Body of pancreas (tissue), 4 donors: ENCODE measurements at regions not wholly inside any gene's neighbourhood (a gene's known extent, or its start where the extent isn't known, plus 50 kb on each side); places are given as distances from the start of the nearest gene placed in this dataset.

ENCODE experiments used
- ATAC-seq: fragments of 150-250 bp; one replicate; pipeline ENCODE4 v1.9.1; 2016
- DNase-seq, 4 donors: peaks; one replicate each; pipeline ENCODE4 v3.0.0-alpha.2; 2019
- H3K27ac ChIP-seq, 4 donors: fragments of 200-600 bp; sonication (generic); 1 replicate in 3 of 4; 2 replicates in 1 of 4; pipeline versions ENCODE4 v1.5.1 to v1.6.1; 2016 to 2019; ENCODE audit warnings: mild to moderate bottlenecking in 1 of 4, mixed read lengths in 1 of 4, moderate library complexity in 1 of 4
- H3K27me3 ChIP-seq, 2 donors: fragments of 200-600 bp; sonication (generic); one replicate each; pipeline ENCODE4 v1.6.0; 2016; ENCODE audit warnings: mild to moderate bottlenecking in 1 of 2
- H3K36me3 ChIP-seq, 2 donors: fragments of 200-600 bp; sonication (generic); replicated peaks in 1 of 2; 2 replicates each; pipeline ENCODE4 v1.5.1; 2016; ENCODE audit warnings: low read depth in 2 of 2; ENCODE audit not compliant: insufficient read depth in 1 of 2
- H3K4me1 ChIP-seq: fragments of 200-600 bp; sonication (generic); one replicate; pipeline ENCODE4 v1.6.0; 2016
- H3K4me3 ChIP-seq, 2 donors: fragments of 200-600 bp; sonication (generic); 1 replicate in 1 of 2; 2 replicates in 1 of 2; pipeline ENCODE4 v1.5.1; 2016 to 2019
- H3K9me3 ChIP-seq, 3 donors: fragments of 200-600 bp; sonication (generic); 1 replicate in 2 of 3; 2 replicates in 1 of 3; pipeline ENCODE4 v1.5.1; 2016
- POLR2A ChIP-seq, 3 donors: fragments of 450-650 bp; IDR thresholded peaks; one replicate each; pipeline ENCODE4 v1.6.1; 2016; ENCODE audit warnings: antibody characterized with exemption in 3 of 3, mild to moderate bottlenecking in 2 of 3
- WGBS, 2 donors: methylation state at CpG; one replicate each; pipeline ENCODE4 v1.1.5; 2017; 5-methylcytosine and 5-hydroxymethylcytosine counted together
- intact Hi-C: fragments of 100-400 bp; cut with DNase I; formaldehyde crosslinking; loops from one replicate; pipeline ENCODE4 v1.15.1; 2023
- TF ChIP-seq, protein P1 (sequence below), 7 experiments: fragments of 450-650 bp in 4 of 7; fragments of 200-600 bp in 3 of 7; sonication (generic) in 3 of 7; IDR thresholded peaks; one replicate each; pipeline ENCODE4 v1.5.1; 2016 to 2019; ENCODE audit warnings: antibody characterized with exemption in 7 of 7

DNA sequence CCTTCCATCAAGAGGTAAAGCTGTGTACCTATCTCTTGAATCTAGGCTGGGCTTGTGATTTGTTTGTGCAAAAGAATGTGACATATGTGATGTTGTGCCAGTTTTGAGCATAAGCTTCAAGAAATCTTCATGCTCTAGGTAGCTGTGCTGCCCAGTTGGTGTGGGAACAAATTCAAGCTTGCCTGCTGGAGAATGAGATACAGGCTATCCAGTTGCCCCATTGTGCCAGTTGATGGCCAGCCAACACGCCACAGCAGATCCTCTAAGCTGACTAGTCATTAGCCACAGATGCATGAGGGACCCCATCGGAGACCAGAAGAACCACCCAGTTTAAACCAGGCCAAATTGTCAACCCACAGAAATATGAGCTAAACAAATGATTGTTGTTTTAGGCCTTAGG lies 180.5 kb upstream of the MPHOSPH6 start:
- Histone ChIP-seq H3K4me1 (no peaks in the 10 kb centered on the region), H3K9me3 (no peaks in the 10 kb centered on the region), H3K4me3 (no peak overlapping the region), H3K27ac (no peak overlapping the region), H3K36me3 (no peaks in the 10 kb centered on the region), H3K27me3 (no peaks in the 10 kb centered on the region)
- DNase-seq (peak in 2 of 4 donors; percentile 8 to 66), ATAC-seq (no peak)
- no peak for TF ChIP-seq POLR2A (IDR thresholded peaks at IDR 0.05)
- TF ChIP-seq, protein P1, sequence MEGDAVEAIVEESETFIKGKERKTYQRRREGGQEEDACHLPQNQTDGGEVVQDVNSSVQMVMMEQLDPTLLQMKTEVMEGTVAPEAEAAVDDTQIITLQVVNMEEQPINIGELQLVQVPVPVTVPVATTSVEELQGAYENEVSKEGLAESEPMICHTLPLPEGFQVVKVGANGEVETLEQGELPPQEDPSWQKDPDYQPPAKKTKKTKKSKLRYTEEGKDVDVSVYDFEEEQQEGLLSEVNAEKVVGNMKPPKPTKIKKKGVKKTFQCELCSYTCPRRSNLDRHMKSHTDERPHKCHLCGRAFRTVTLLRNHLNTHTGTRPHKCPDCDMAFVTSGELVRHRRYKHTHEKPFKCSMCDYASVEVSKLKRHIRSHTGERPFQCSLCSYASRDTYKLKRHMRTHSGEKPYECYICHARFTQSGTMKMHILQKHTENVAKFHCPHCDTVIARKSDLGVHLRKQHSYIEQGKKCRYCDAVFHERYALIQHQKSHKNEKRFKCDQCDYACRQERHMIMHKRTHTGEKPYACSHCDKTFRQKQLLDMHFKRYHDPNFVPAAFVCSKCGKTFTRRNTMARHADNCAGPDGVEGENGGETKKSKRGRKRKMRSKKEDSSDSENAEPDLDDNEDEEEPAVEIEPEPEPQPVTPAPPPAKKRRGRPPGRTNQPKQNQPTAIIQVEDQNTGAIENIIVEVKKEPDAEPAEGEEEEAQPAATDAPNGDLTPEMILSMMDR (IDR thresholded peaks at IDR 0.05) = no peak
- intact Hi-C loops = no loop called here
- WGBS, 2 donors = 53 to 55% methylated on average over 2 of the region's 2 CpGs

DNA sequence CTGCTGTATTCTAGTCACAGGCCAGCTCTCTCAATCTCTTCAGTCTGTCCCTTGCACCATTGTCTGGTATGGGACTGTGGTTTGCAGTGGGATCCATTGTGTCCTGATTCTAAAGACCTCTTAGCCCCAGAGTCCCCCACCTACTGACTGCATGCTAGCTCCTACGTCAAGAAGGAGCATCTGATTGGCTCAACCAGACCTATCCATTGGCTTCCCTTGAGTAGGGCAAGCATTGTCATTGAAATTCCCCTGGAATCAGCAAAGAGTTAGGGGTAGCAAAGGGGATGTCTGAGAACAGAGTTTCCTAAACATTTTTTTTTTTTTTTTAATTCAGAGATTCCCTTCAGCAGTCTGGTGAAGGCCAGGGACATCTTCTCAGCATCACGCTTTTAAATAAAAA lies 175.3 kb upstream of the MPHOSPH6 start:
- ATAC-seq (no peak), DNase-seq (no peak)
- H3K9me3 ChIP-seq = no peaks in the 10 kb centered on the region
- TF ChIP-seq POLR2A (IDR thresholded peaks at IDR 0.05) = no peak
- TF ChIP-seq, protein P1 (IDR thresholded peaks at IDR 0.05) = no peak
- H3K4me1 ChIP-seq = no peaks in the 10 kb centered on the region
- intact Hi-C loops = no loop called here
- H3K4me3 ChIP-seq = no peak overlapping the region
- H3K27me3 ChIP-seq = no peaks in the 10 kb centered on the region
- 83 to 86% methylated on average over 2 of the region's 2 CpGs for WGBS, 2 donors
- no peaks in the 10 kb centered on the region for H3K36me3 ChIP-seq
- H3K27ac ChIP-seq = no peak overlapping the region

DNA sequence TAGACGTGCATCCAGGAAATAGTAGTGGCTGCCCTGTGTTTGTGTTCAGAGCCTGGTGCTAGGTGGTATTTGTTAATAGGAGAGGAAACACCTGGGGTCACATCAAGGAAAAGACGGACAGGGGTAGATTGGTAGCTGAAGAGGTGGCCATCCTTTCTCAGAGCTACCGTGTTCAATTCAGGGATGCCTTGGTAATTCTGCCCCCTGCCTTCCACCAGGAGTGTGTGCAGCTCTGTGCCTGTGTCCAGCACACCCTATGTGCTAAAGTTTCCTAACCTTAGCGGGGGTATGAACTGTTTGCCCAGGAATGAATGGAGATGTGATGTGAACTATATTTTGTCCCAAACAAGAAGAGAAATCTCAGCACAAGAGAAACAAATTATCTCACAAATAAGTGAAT lies 174.1 kb upstream of the MPHOSPH6 start:
- 20 to 28% methylated on average over 4 of the region's 4 CpGs for WGBS, 2 donors
- no peak overlapping the region for H3K4me3 ChIP-seq
- no peak overlapping the region for H3K27ac ChIP-seq
- H3K4me1 ChIP-seq = no peaks in the 10 kb centered on the region
- intact Hi-C loops = no loop called here
- TF ChIP-seq, protein P1 (IDR thresholded peaks at IDR 0.05) = peak in 6 of 7 experiments; percentile 14 to 60 (median 48)
- no peak for TF ChIP-seq POLR2A (IDR thresholded peaks at IDR 0.05)
- no peaks in the 10 kb centered on the region for H3K27me3 ChIP-seq
- no peaks in the 10 kb centered on the region for H3K9me3 ChIP-seq
- no peaks in the 10 kb centered on the region for H3K36me3 ChIP-seq
- ATAC-seq = no peak
- peak; percentile 18 to 30 (median 25) for DNase-seq

DNA sequence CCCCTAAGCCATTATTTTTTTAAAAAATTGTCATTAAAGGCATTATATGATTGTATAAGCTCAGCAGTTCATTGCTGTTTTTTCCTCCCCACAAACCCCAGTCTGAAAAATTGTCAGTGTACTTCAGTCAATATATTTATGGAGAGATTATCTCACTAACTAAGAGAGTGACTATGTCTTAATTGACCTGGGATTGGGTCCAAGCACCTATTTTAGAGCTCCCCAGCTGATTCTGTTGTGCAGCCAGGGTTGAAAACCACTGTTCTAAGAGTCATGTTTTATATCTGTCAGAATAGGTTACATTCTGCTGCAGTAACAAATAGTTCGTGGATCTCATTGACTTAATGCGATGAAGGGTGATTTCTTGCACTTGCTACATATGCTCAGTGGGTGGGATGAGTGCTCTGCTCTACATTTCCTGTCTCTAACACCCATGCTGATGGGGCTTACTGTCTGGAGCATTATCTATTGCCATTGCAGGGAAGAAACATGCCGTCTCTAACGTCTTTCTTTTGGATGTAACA lies 171.2 kb upstream of the MPHOSPH6 start:
- Histone ChIP-seq H3K4me3 (no peak overlapping the region), H3K27me3 (no peaks in the 10 kb centered on the region), H3K4me1 (no peaks in the 10 kb centered on the region), H3K27ac (no peak overlapping the region), H3K36me3 (no peaks in the 10 kb centered on the region), H3K9me3 (no peaks in the 10 kb centered on the region)
- DNase-seq (no peak), ATAC-seq (no peak)
- no peak for TF ChIP-seq POLR2A (IDR thresholded peaks at IDR 0.05)
- TF ChIP-seq, protein P1 (IDR thresholded peaks at IDR 0.05) = no peak
- intact Hi-C loops = no loop called here
- 94 to 97% methylated on average over 4 of the region's 4 CpGs for WGBS, 2 donors

DNA sequence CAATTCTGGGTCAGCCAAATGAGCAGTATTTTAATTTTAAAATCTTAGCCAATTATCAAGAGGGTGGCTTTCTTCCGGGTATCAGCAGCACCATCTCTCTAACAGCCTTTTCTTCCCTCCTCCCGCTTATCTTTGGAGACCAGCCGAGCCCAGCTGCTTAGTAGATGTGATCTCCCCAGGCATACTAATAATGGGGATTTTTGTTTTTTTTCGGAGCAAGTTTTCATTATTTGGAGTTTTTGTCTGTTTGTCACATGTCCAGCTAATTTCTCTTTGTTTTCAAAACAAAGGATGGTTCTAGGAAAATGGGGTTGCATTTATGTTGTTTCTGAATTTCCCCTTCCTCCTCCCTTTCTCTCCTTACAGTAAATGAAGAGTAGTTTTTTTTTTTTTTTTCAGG lies 170.5 kb upstream of the MPHOSPH6 start:
- DNase-seq (no peak), ATAC-seq (no peak)
- Histone ChIP-seq H3K27ac (no peak overlapping the region), H3K4me1 (no peaks in the 10 kb centered on the region), H3K4me3 (no peak overlapping the region), H3K36me3 (no peaks in the 10 kb centered on the region), H3K9me3 (no peaks in the 10 kb centered on the region), H3K27me3 (no peaks in the 10 kb centered on the region)
- WGBS, 2 donors = 45 to 63% methylated on average over 4 of the region's 4 CpGs
- TF ChIP-seq, protein P1 (IDR thresholded peaks at IDR 0.05) = no peak
- no peak for TF ChIP-seq POLR2A (IDR thresholded peaks at IDR 0.05)
- intact Hi-C loops = no loop called here
